GM10266 (cell line): ENCODE measurements at regions not wholly inside any gene's neighbourhood (a gene's known extent, or its start where the extent isn't known, plus 50 kb on each side); places are given as distances from the start of the nearest gene placed in this dataset.
"Not testable (repeated sequence)": the region's sequence is repeated elsewhere in the genome, so short reads cannot be mapped to it uniquely, and the experiment has no call there.

Experiments used
- DNase-seq: peaks from one replicate; pipeline ENCODE4 v3.0.0; 2012; ENCODE audit errors: extremely low spot score
- TF ChIP-seq, protein P1 (sequence below): IDR thresholded peaks from 2 replicates; pipeline ENCODE4 v1.5.1; 2012; ENCODE audit warnings: mild to moderate bottlenecking, low read depth; ENCODE audit not compliant: control insufficient read depth, insufficient read depth; ENCODE audit errors: missing control alignments

DNA sequence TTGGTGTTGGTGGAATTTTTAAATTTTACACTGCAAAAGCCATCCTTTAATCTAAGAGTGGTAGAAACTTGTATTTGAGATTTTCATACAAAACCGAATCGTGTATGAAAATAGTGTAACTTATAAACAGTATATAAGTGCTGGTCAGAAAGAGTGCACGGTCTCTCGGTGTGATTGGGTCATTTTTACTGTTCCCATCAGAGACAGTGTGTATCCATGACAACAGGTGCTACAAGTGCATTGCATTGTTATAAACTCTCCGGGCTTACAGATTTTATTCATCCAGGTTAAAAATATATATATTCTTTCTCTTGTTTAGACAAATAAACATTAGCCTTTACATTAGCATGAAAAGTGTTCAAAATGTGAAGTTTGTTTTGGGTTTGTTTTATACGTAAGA lies 721.9 kb downstream of the METTL4 start:
- TF ChIP-seq, protein P1, sequence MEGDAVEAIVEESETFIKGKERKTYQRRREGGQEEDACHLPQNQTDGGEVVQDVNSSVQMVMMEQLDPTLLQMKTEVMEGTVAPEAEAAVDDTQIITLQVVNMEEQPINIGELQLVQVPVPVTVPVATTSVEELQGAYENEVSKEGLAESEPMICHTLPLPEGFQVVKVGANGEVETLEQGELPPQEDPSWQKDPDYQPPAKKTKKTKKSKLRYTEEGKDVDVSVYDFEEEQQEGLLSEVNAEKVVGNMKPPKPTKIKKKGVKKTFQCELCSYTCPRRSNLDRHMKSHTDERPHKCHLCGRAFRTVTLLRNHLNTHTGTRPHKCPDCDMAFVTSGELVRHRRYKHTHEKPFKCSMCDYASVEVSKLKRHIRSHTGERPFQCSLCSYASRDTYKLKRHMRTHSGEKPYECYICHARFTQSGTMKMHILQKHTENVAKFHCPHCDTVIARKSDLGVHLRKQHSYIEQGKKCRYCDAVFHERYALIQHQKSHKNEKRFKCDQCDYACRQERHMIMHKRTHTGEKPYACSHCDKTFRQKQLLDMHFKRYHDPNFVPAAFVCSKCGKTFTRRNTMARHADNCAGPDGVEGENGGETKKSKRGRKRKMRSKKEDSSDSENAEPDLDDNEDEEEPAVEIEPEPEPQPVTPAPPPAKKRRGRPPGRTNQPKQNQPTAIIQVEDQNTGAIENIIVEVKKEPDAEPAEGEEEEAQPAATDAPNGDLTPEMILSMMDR = no peak
- DNase-seq = no peak

DNA sequence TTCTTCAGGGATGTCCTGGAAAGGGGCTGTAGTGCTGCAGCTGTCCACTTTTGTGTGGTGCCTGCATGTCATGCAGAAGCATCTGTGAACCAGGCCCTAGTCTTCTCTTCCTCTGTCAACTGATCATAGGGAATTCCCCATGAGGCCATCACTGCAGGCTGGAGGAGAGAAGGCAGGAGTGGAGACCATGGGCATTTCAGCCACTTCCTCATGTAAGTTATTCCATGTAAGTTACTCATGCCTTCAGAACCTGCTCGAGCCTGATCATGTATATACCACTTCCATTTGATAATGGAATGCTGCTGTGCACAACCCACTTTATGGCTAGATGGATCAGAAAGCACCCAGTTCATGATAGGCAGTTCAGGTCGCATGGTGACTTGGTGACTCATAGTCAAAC lies 714.0 kb downstream of the METTL4 start:
- DNase-seq = not testable (repeated sequence)

DNA sequence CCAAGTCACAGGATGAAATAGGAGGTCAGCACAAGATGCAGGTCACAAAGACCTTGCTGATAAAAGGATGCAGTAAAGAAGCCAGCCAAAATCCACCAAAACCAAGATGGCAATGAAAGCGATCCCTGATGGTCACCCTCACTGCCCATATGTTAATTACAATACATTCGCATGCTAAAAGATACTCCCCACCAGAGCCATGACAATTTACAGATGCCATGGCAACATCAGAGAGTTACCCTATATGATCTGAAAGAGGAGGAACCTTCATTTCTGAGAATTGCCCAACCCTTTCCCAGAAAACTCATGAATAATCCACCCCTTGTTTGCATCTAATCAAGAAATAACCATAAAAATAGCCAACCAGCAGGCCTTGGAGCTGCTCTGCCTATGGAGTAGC lies 709.8 kb downstream of the METTL4 start:
- DNase-seq = no peak
- TF ChIP-seq, protein P1 = no peak

DNA sequence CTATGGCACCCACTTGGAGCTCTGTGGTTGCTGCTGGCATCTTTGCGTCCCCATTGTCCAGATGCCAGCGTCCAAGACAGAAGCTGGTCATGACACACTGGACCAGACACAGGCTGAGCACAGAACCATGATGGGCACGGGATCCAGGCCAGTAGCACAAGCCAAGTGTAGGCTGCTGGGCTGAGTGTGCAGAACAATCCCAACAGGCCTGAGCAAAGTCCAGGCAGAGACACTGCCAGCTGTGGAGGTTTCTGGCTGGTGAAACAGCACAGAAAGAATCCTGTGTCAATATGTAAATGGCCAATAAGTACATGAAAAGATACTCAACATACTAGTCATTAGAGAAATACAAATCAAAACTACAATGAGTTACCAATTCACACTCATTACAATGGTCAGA lies 705.4 kb downstream of the METTL4 start:
- DNase-seq = no peak
- TF ChIP-seq, protein P1 = no peak

DNA sequence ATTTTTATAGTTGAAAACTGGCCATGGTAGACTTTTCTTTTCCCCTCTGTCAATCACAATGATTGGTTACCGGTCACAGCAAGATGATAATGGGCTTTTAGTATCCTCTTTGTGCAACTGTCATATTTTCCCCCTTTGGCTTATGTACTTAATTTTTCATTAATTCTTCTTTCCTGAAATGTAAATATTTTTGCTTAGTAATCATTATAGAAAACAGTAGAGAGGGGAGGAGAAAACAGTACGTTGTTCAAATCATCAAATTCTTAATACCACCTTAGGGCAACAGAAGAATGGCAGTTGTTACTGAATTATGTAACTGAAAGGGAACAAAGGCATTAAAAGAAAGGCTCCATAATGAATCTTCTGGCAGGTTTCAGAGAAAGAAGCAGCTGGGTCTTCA lies 699.0 kb downstream of the METTL4 start:
- TF ChIP-seq, protein P1 = no peak
- no peak for DNase-seq

DNA sequence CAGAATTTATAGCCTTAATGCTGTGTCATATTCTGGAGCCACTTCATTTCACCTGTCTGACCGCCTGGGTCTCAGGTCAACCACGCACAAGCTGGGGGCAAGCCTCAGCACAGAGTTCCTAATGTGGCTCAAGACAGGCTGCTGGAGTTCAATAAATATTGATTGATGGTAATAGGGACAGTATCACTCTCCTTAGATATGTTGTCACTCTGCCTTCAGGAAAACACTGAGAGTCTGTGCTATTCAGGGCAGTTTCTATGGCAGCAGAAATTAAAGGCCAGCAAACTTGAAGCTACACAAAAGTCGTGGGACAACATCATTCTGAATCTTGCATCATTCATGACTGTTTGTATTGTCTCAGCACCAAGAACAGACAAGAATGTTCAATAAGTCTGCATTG lies 696.1 kb downstream of the METTL4 start:
- no peak for DNase-seq
- TF ChIP-seq, protein P1 = no peak

DNA sequence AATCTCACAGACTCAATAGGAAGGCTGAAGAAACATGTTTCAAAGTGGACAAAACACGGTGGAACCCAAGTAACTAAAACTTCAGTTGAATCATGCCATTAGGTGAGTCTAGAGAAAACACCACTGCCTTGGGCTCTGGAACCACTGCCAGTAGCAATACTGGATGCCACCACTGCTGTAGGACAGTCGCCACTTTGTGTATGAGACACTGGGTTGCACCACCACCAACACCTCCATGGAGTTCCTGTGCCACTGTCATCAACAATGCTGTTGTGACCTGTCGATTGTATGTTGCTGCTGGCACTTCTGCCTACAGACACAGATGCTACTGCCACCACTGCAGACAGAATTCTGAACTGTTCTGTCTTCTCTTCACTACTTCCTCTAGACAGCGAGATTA lies 686.7 kb downstream of the METTL4 start:
- TF ChIP-seq, protein P1 = no peak

DNA sequence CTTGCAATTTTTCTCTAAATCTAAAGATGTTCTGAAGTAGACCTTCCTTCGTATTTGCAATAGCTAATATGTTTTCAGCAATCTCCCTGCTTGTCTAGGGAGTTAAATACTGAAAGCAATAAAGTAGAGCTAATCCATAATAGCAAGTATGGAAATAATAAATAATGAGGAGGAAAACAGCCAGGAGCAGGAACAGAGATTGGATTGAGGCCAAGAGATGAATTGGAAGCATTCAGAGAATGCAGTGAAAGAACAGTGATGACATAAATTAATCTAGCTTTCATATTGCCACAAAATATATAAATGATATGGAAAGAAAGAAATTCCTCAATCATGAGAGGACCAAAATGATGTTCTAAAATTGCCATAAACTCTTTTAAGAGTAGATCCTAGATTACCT lies 679.7 kb downstream of the METTL4 start:
- no peak for DNase-seq
- TF ChIP-seq, protein P1 = no peak

More for the DNA sequence above, 686.7 kb downstream of the METTL4 start:
- DNase-seq = no peak
